ENCODE measurements at regions not wholly inside any gene's neighbourhood (a gene's known extent, or its start where the extent isn't known, plus 50 kb on each side); places are given as distances from the start of the nearest gene placed in this dataset.

- no peak for DNase-seq (ENCODE audit: low read depth in 2 of 2)
These were observed 215.0 kb upstream of the SGK1 start for GRCh38 chr6:134532694-134533624.

GRCh38 chr6:134531611-134532010, 213.7 kb upstream of the SGK1 start:
- DNase-seq (ENCODE audit: low read depth in 2 of 2) = peak in 1 of 2 donors; percentile 58

- peak in 1 of 2 donors; percentile 80 for DNase-seq (ENCODE audit: low read depth in 2 of 2)
These were observed 213.3 kb upstream of the SGK1 start for GRCh38 chr6:134531188-134531551.

- peak in 1 of 2 donors; percentile 21 for DNase-seq (ENCODE audit: low read depth in 2 of 2)
These were observed 212.0 kb upstream of the SGK1 start for GRCh38 chr6:134529921-134530320.

GRCh38 chr6:134529305-134529704, 211.4 kb upstream of the SGK1 start:
- no peak for DNase-seq (ENCODE audit: low read depth in 2 of 2)

GRCh38 chr6:134527108-134527787, 209.3 kb upstream of the SGK1 start:
- no peak for DNase-seq (ENCODE audit: low read depth in 2 of 2)

- DNase-seq (ENCODE audit: low read depth in 2 of 2) = no peak
These were observed 207.4 kb upstream of the SGK1 start for GRCh38 chr6:134525190-134525868.

GRCh38 chr6:134523903-134524650, 206.2 kb upstream of the SGK1 start:
- DNase-seq (ENCODE audit: low read depth in 2 of 2) = no peak

- DNase-seq (ENCODE audit: low read depth in 2 of 2) = no peak
These were observed 205.1 kb upstream of the SGK1 start for GRCh38 chr6:134523051-134523450.

- DNase-seq (ENCODE audit: low read depth in 2 of 2) = no peak
These were observed 203.2 kb upstream of the SGK1 start for GRCh38 chr6:134521116-134521501.

- peak; percentile 39 to 87 for DNase-seq (ENCODE audit: low read depth in 2 of 2)
These were observed 202.5 kb upstream of the SGK1 start for GRCh38 chr6:134520181-134521115.

- peak; percentile 87 to 98 for DNase-seq (ENCODE audit: low read depth in 2 of 2)
These were observed 201.6 kb upstream of the SGK1 start for GRCh38 chr6:134519465-134519864.

- peak; percentile 40 to 59 for DNase-seq (ENCODE audit: low read depth in 2 of 2)
These were observed 200.0 kb upstream of the SGK1 start for GRCh38 chr6:134517868-134518267.

GRCh38 chr6:134517145-134517658, 199.3 kb upstream of the SGK1 start:
- peak; percentile 85 to 88 for DNase-seq (ENCODE audit: low read depth in 2 of 2)

- peak in 1 of 2 donors; percentile 2 for DNase-seq (ENCODE audit: low read depth in 2 of 2)
These were observed 198.7 kb upstream of the SGK1 start for GRCh38 chr6:134516582-134516981.

GRCh38 chr6:134515986-134516385, 198.1 kb upstream of the SGK1 start:
- DNase-seq (ENCODE audit: low read depth in 2 of 2) = no peak

GRCh38 chr6:134512981-134513391, 195.1 kb upstream of the SGK1 start:
- DNase-seq (ENCODE audit: low read depth in 2 of 2) = peak in 1 of 2 donors; percentile 71

GRCh38 chr6:134511984-134512683, 194.2 kb upstream of the SGK1 start:
- DNase-seq (ENCODE audit: low read depth in 2 of 2) = no peak

- DNase-seq (ENCODE audit: low read depth in 2 of 2) = peak; percentile 40 to 81
These were observed 193.0 kb upstream of the SGK1 start for GRCh38 chr6:134510920-134511319.
